Keratinocyte (primary cell): ENCODE measurements at regions not wholly inside any gene's neighbourhood (a gene's known extent, or its start where the extent isn't known, plus 50 kb on each side); places are given as distances from the start of the nearest gene placed in this dataset.
A peak's percentile ranks its signal among the peaks of the same experiment; 100 is the strongest.

ENCODE experiments used
- DNase-seq: peaks from one replicate; pipeline ENCODE4 v3.0.0-alpha.2; 2011; ENCODE audit warnings: low read depth, missing footprints, low spot score
- FAIRE-seq: peaks from 2 replicates; lab custom pipeline; 2011; peaks lifted over from hg19 to GRCh38; lab: Jason Lieb, UNC
- H2AFZ ChIP-seq: 2 replicates; pipeline ENCODE4 v1.6.0; 2012; ENCODE audit warnings: low read length, control low read depth, inconsistent platforms; ENCODE audit not compliant: control insufficient read depth
- H3K27ac ChIP-seq: 2 replicates; pipeline ENCODE4 v1.5.1; 2011; ENCODE audit warnings: low read length; ENCODE audit not compliant: control insufficient read depth, insufficient read depth
- H3K27me3 ChIP-seq: 3 replicates; pipeline ENCODE4 v1.6.0; 2011; ENCODE audit warnings: low read length; ENCODE audit not compliant: control insufficient read depth, insufficient read depth; ENCODE audit errors: extremely low read depth
- H3K36me3 ChIP-seq, 2 experiments: 2 replicates in 1 of 2; 3 replicates in 1 of 2; pipeline ENCODE4 v1.5.1; 2011; ENCODE audit warnings: low read length in 2 of 2, mild to moderate bottlenecking in 1 of 2; ENCODE audit not compliant: control insufficient read depth in 2 of 2, insufficient read depth in 2 of 2; ENCODE audit errors: extremely low read depth in 1 of 2
- H3K4me1 ChIP-seq: 3 replicates; pipeline ENCODE4 v1.5.1; 2011; ENCODE audit warnings: low read length; ENCODE audit not compliant: control insufficient read depth, insufficient read depth; ENCODE audit errors: extremely low read depth
- H3K4me2 ChIP-seq: 3 replicates; pipeline ENCODE4 v1.6.0; 2011; ENCODE audit warnings: low read depth, low read length; ENCODE audit not compliant: control insufficient read depth, insufficient read depth; ENCODE audit errors: extremely low read depth
- H3K4me3 ChIP-seq, 3 experiments: fragments of 200-600 bp in 1 of 3; sonication (generic) in 1 of 3; 2 replicates in 2 of 3; 3 replicates in 1 of 3; pipeline ENCODE4 v1.5.1; 2011 to 2016; ENCODE audit warnings: low read length in 3 of 3, mild to moderate bottlenecking in 3 of 3, control low read depth in 2 of 3, inconsistent platforms in 1 of 3, low read depth in 1 of 3, mixed read lengths in 1 of 3, mixed run types in 1 of 3, moderate library complexity in 1 of 3; ENCODE audit not compliant: control insufficient read depth in 2 of 3, insufficient read depth in 2 of 3; ENCODE audit errors: extremely low read depth in 1 of 3
- H3K79me2 ChIP-seq: 2 replicates; pipeline ENCODE4 v1.6.0; 2012; ENCODE audit warnings: low read length; ENCODE audit not compliant: control insufficient read depth, insufficient read depth
- H3K9ac ChIP-seq: 3 replicates; pipeline ENCODE4 v1.6.0; 2011; ENCODE audit warnings: low read length; ENCODE audit not compliant: control insufficient read depth, insufficient read depth; ENCODE audit errors: extremely low read depth
- H3K9me1 ChIP-seq: 3 replicates; pipeline ENCODE4 v1.6.0; 2011; ENCODE audit warnings: low read length; ENCODE audit not compliant: control insufficient read depth, insufficient read depth; ENCODE audit errors: extremely low read depth
- H3K9me3 ChIP-seq: 2 replicates; pipeline ENCODE4 v1.5.1; 2012; ENCODE audit warnings: low read depth, low read length; ENCODE audit not compliant: control insufficient read depth
- H4K20me1 ChIP-seq: 3 replicates; pipeline ENCODE4 v1.6.0; 2011; ENCODE audit warnings: low read length; ENCODE audit not compliant: control insufficient read depth, insufficient read depth; ENCODE audit errors: extremely low read depth
- EZH2 ChIP-seq: IDR thresholded peaks from one replicate; pipeline ENCODE4 v1.6.1; 2012; ENCODE audit warnings: inconsistent platforms, mild to moderate bottlenecking, low read length, moderate library complexity
- dilution Hi-C: fragments of 300-500 bp; cut with MboI; formaldehyde crosslinking; loops from one replicate; pipeline ENCODE4 v1.7.0; 2020; ENCODE audit warnings: low sequenced_read_pairs; ENCODE audit not compliant: extremely low pct_ligation_motif_present
- TF ChIP-seq, protein P1 (sequence below), 3 experiments: IDR thresholded peaks in 1 of 3; conservative IDR thresholded peaks in 1 of 3; optimal IDR thresholded peaks in 1 of 3; 2 replicates in 2 of 3; 3 replicates in 1 of 3; pipeline versions ENCODE3 to v1.5.1; 2011; ENCODE audit warnings: low read length in 3 of 3, mild to moderate bottlenecking in 3 of 3, moderate library complexity in 2 of 3, control low read depth in 1 of 3, inconsistent platforms in 1 of 3; ENCODE audit not compliant: insufficient read depth in 2 of 3; ENCODE audit errors: extremely low read depth in 1 of 3

GRCh38 chr11:129637473-129637872 lies 178.2 kb upstream of the TMEM45B start:
- Histone ChIP-seq H3K9me1 (no peaks in the 10 kb centered on the region), H3K9me3 (no peaks in the 10 kb centered on the region), H3K27ac (peak overlapping the region; percentile 92), H3K27me3 (no peaks in the 10 kb centered on the region), H4K20me1 (no peaks in the 10 kb centered on the region), H3K4me2 (peak overlapping the region; percentile 60), H2AFZ (no peak overlapping the region), H3K4me1 (peaks cover 57% of the 10 kb centered on the region), H3K36me3 (no peaks in the 10 kb centered on the region), H3K9ac (peak overlapping the region; percentile 57), H3K79me2 (no peaks in the 10 kb centered on the region), H3K4me3 (peak overlapping the region in 2 of 3 experiments; percentile 4 to 7)
- dilution Hi-C loops: no loop called here
- DNase-seq (no peak), FAIRE-seq (peak; percentile 92)
- no peak for TF ChIP-seq EZH2
- TF ChIP-seq, protein P1, sequence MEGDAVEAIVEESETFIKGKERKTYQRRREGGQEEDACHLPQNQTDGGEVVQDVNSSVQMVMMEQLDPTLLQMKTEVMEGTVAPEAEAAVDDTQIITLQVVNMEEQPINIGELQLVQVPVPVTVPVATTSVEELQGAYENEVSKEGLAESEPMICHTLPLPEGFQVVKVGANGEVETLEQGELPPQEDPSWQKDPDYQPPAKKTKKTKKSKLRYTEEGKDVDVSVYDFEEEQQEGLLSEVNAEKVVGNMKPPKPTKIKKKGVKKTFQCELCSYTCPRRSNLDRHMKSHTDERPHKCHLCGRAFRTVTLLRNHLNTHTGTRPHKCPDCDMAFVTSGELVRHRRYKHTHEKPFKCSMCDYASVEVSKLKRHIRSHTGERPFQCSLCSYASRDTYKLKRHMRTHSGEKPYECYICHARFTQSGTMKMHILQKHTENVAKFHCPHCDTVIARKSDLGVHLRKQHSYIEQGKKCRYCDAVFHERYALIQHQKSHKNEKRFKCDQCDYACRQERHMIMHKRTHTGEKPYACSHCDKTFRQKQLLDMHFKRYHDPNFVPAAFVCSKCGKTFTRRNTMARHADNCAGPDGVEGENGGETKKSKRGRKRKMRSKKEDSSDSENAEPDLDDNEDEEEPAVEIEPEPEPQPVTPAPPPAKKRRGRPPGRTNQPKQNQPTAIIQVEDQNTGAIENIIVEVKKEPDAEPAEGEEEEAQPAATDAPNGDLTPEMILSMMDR (optimal IDR thresholded peaks at IDR 0.05 in 1 of 3, IDR thresholded peaks at IDR 0.05 in 1 of 3, conservative IDR thresholded peaks at IDR 0.05 in 1 of 3; ENCODE audit: extremely low read depth in 1 of 3, insufficient read depth in 2 of 3, low read length in 3 of 3): no peak

DNA sequence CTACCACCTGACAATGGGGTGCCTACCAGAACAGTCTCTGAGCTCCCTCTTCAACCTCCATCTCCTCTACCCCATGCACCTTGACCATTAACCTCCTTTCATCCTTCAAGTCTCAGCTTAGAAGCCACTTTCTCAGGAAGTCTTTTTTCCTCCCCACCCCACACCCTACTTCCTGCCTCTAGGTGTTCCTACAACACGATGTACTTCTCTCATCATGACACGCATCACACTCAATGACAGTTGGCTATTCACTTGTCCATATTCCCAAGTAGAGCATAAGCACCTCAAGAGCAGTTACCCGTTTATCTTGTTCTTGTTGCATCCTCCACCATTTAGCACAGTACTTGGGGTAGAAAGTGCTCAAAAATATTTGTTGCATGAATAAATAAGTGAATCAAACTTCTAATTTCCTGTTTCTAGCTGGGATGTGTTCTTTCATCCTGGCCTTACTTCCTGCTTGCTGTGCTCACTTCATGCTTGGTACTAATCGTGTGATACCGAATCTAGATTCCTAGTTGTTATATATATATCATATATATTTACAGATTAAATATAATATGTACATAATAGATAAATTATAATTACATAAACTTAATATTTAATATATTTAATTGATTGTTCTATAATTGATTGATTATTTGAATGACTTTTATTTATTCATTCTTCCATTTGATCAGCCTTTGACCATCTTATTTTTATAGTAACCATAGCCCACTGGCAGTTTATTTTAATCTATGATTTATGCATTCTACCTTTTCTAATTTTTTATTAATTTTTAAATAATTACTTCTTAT lies 177.5 kb upstream of the TMEM45B start:
- Histone ChIP-seq H3K4me2 (peak overlapping the region; percentile 60), H3K4me3 (no peak overlapping the region), H2AFZ (peak overlapping the region; percentile 42), H3K79me2 (no peaks in the 10 kb centered on the region), H3K9me3 (no peaks in the 10 kb centered on the region), H3K36me3 (no peaks in the 10 kb centered on the region), H3K27me3 (no peaks in the 10 kb centered on the region), H3K4me1 (peaks cover 63% of the 10 kb centered on the region), H4K20me1 (no peaks in the 10 kb centered on the region), H3K9me1 (no peaks in the 10 kb centered on the region), H3K9ac (peak overlapping the region; percentile 57), H3K27ac (peak overlapping the region; percentile 92)
- no peak for TF ChIP-seq EZH2
- TF ChIP-seq, protein P1 (optimal IDR thresholded peaks at IDR 0.05 in 1 of 3, IDR thresholded peaks at IDR 0.05 in 1 of 3, conservative IDR thresholded peaks at IDR 0.05 in 1 of 3; ENCODE audit: extremely low read depth in 1 of 3, insufficient read depth in 2 of 3, low read length in 3 of 3): no peak
- DNase-seq: no peak
- dilution Hi-C loops: no loop called here
- FAIRE-seq: no peak
